ENCODE measurements at regions not wholly inside any gene's neighbourhood (a gene's known extent, or its start where the extent isn't known, plus 50 kb on each side); places are given as distances from the start of the nearest gene placed in this dataset.

DNA sequence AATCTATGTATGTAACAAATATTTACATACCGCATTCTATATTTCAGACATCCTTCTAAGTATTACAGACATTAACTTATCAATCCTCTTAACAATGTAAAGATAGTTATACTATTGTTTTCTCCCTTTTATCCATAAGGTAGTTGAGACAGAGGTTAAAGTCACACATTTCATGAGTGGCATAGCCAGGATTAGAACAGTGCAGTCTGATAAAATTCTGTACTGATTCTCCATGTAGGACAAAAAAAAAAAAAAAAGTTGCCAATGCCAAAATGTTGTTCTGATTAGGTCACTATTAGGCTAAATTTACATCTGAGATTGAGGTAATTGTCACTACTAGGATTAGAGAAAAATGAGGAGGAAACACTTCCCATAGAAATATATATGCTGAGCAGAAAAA lies 629.2 kb downstream of the OTOL1 start:
- TF ChIP-seq, protein P1, sequence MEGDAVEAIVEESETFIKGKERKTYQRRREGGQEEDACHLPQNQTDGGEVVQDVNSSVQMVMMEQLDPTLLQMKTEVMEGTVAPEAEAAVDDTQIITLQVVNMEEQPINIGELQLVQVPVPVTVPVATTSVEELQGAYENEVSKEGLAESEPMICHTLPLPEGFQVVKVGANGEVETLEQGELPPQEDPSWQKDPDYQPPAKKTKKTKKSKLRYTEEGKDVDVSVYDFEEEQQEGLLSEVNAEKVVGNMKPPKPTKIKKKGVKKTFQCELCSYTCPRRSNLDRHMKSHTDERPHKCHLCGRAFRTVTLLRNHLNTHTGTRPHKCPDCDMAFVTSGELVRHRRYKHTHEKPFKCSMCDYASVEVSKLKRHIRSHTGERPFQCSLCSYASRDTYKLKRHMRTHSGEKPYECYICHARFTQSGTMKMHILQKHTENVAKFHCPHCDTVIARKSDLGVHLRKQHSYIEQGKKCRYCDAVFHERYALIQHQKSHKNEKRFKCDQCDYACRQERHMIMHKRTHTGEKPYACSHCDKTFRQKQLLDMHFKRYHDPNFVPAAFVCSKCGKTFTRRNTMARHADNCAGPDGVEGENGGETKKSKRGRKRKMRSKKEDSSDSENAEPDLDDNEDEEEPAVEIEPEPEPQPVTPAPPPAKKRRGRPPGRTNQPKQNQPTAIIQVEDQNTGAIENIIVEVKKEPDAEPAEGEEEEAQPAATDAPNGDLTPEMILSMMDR (IDR thresholded peaks at IDR 0.05), result no peak
- TF ChIP-seq POLR2AphosphoS5 (IDR thresholded peaks at IDR 0.05; ENCODE audit: insufficient read depth in 1 of 2, low read depth in 1 of 2) (no peak), POLR2A (IDR thresholded peaks at IDR 0.05) (no peak)
